KMS-11 (cell line): ENCODE measurements at regions not wholly inside any gene's neighbourhood (a gene's known extent, or its start where the extent isn't known, plus 50 kb on each side); places are given as distances from the start of the nearest gene placed in this dataset.

ENCODE experiments used
- H2AFZ ChIP-seq: fragments of 200-600 bp; sonication (generic); 2 replicates; pipeline ENCODE4 v1.6.1; 2016; ENCODE audit warnings: antibody characterized with exemption, mixed run types, low read depth
- H3K27ac ChIP-seq: fragments of 200-600 bp; sonication (generic); 2 replicates; pipeline ENCODE4 v1.6.1; 2016; ENCODE audit warnings: mild to moderate bottlenecking, mixed run types
- H3K27me3 ChIP-seq: fragments of 200-600 bp; sonication (generic); 2 replicates; pipeline ENCODE4 v1.6.1; 2017; ENCODE audit warnings: mild to moderate bottlenecking, low read depth, mixed run types, moderate library complexity; ENCODE audit not compliant: insufficient read depth
- H3K36me3 ChIP-seq: fragments of 200-600 bp; sonication (generic); 2 replicates; pipeline ENCODE4 v1.6.1; 2017; ENCODE audit warnings: mild to moderate bottlenecking, mixed run types; ENCODE audit not compliant: insufficient read depth
- H3K4me1 ChIP-seq: fragments of 200-600 bp; sonication (generic); 2 replicates; pipeline ENCODE4 v1.6.1; 2016; ENCODE audit warnings: mild to moderate bottlenecking, low read depth, mixed run types; ENCODE audit not compliant: poor library complexity, severe bottlenecking
- H3K4me2 ChIP-seq: fragments of 200-600 bp; sonication (generic); 2 replicates; pipeline ENCODE4 v1.7.0; 2016; ENCODE audit warnings: mild to moderate bottlenecking, mixed run types
- H3K4me3 ChIP-seq: fragments of 200-600 bp; sonication (generic); IDR thresholded peaks from 2 replicates; pipeline ENCODE4 v1.6.1; 2017; ENCODE audit warnings: low read depth, low read length, mixed read lengths; ENCODE audit not compliant: insufficient read depth
- H3K79me2 ChIP-seq: fragments of 200-600 bp; sonication (generic); 2 replicates; pipeline ENCODE4 v1.6.1; 2016; ENCODE audit warnings: low read depth, mixed run types; ENCODE audit not compliant: insufficient read depth
- H3K9ac ChIP-seq: fragments of 200-600 bp; sonication (generic); 2 replicates; pipeline ENCODE4 v1.6.1; 2016; ENCODE audit warnings: mild to moderate bottlenecking, mixed run types
- H4K20me1 ChIP-seq: fragments of 200-600 bp; sonication (generic); 2 replicates; pipeline ENCODE4 v1.6.1; 2016; ENCODE audit warnings: mild to moderate bottlenecking, mixed run types; ENCODE audit not compliant: insufficient read depth
- CTCF ChIP-seq: fragments of 200-600 bp; sonication (generic); conservative IDR thresholded peaks from 2 replicates; pipeline ENCODE4 v1.6.1; 2017; ENCODE audit warnings: low read depth, mild to moderate bottlenecking, antibody characterized with exemption, low read length, moderate library complexity, mixed read lengths

GRCh38 chr10:28471652-28472050 is 61.3 kb upstream of the WAC start:
- no peaks in the 10 kb centered on the region for H4K20me1 ChIP-seq
- no peak overlapping the region for H3K9ac ChIP-seq
- no peak for TF ChIP-seq CTCF
- no peaks in the 10 kb centered on the region for H3K4me1 ChIP-seq
- no peaks in the 10 kb centered on the region for H3K27me3 ChIP-seq
- H2AFZ ChIP-seq = no peak overlapping the region
- no peak overlapping the region for H3K4me2 ChIP-seq
- no peaks in the 10 kb centered on the region for H3K36me3 ChIP-seq
- H3K79me2 ChIP-seq = no peaks in the 10 kb centered on the region
- H3K4me3 ChIP-seq = no peak overlapping the region
- no peak overlapping the region for H3K27ac ChIP-seq

- H3K27ac ChIP-seq = no peak overlapping the region
- H2AFZ ChIP-seq = no peak overlapping the region
- no peak for TF ChIP-seq CTCF
- no peak overlapping the region for H3K4me2 ChIP-seq
- H3K79me2 ChIP-seq = no peaks in the 10 kb centered on the region
- H3K9ac ChIP-seq = no peak overlapping the region
- no peaks in the 10 kb centered on the region for H3K27me3 ChIP-seq
- H3K4me3 ChIP-seq = no peak overlapping the region
- no peaks in the 10 kb centered on the region for H3K4me1 ChIP-seq
- H3K36me3 ChIP-seq = no peaks in the 10 kb centered on the region
- H4K20me1 ChIP-seq = no peaks in the 10 kb centered on the region
Observed at GRCh38 chr10:28478646-28479045, 54.3 kb upstream of the WAC start.

- no peak overlapping the region for H3K27ac ChIP-seq
- no peak for TF ChIP-seq CTCF
- no peak overlapping the region for H3K4me3 ChIP-seq
- no peaks in the 10 kb centered on the region for H3K27me3 ChIP-seq
- H3K79me2 ChIP-seq = no peaks in the 10 kb centered on the region
- no peak overlapping the region for H3K9ac ChIP-seq
- no peak overlapping the region for H2AFZ ChIP-seq
- H3K36me3 ChIP-seq = no peaks in the 10 kb centered on the region
- no peak overlapping the region for H3K4me2 ChIP-seq
- no peaks in the 10 kb centered on the region for H3K4me1 ChIP-seq
- H4K20me1 ChIP-seq = no peaks in the 10 kb centered on the region
Observed at GRCh38 chr10:28479425-28479865, 53.5 kb upstream of the WAC start.

- no peak for TF ChIP-seq CTCF
- Histone ChIP-seq H3K79me2 (no peaks in the 10 kb centered on the region), H3K36me3 (no peaks in the 10 kb centered on the region), H3K27ac (no peak overlapping the region), H3K4me1 (no peaks in the 10 kb centered on the region), H3K4me2 (no peak overlapping the region), H2AFZ (no peak overlapping the region), H3K27me3 (no peaks in the 10 kb centered on the region), H4K20me1 (no peaks in the 10 kb centered on the region), H3K4me3 (no peak overlapping the region), H3K9ac (no peak overlapping the region)
Observed at GRCh38 chr10:28479927-28480627, 52.8 kb upstream of the WAC start.
